Stimulated activated effector memory CD8-positive, alpha-beta T cell treated with anti-CD3 and anti-CD28 coated beads, Interleukin-12 subunit alpha, Interleukin-12 subunit beta, amount 100 ng/mL, for 72 hours (primary cell): ENCODE measurements at regions not wholly inside any gene's neighbourhood (a gene's known extent, or its start where the extent isn't known, plus 50 kb on each side); places are given as distances from the start of the nearest gene placed in this dataset.

Experiments used
- ATAC-seq: fragments of 150-1000 bp; cut with Tn5 transposase; 2 replicates; pipeline ENCODE4 v1.10.0; 2021
- DNase-seq, 2 donors: peaks; one replicate each; pipeline ENCODE4 v3.0.0; 2021 to 2022; ENCODE audit warnings: low spot score in 2 of 2
- H3K27ac Mint-ChIP-seq: one replicate; pipeline ENCODE4 v1.8.0; 2022; ENCODE audit warnings: mild to moderate bottlenecking, mixed read lengths
- H3K36me3 Mint-ChIP-seq: one replicate; pipeline ENCODE4 v1.8.0; 2022; ENCODE audit warnings: mild to moderate bottlenecking, mixed read lengths
- H3K4me1 Mint-ChIP-seq: one replicate; pipeline ENCODE4 v1.8.0; 2022; ENCODE audit warnings: mixed read lengths
- H3K4me3 Mint-ChIP-seq: one replicate; pipeline ENCODE4 v1.8.0; 2022; ENCODE audit warnings: mild to moderate bottlenecking, mixed read lengths
- H3K9me3 Mint-ChIP-seq: one replicate; pipeline ENCODE4 v1.8.0; 2022; ENCODE audit warnings: mixed read lengths

GRCh38 chr11:33622186-33622585 is 78.4 kb downstream of the C11orf91 start:
- H3K36me3 Mint-ChIP-seq = no peaks in the 10 kb centered on the region
- ATAC-seq (no peak), DNase-seq (no peak)
- H3K4me3 Mint-ChIP-seq = no peak overlapping the region
- no peaks in the 10 kb centered on the region for H3K4me1 Mint-ChIP-seq
- H3K9me3 Mint-ChIP-seq = no peaks in the 10 kb centered on the region
- no peak overlapping the region for H3K27ac Mint-ChIP-seq

- H3K9me3 Mint-ChIP-seq = no peaks in the 10 kb centered on the region
- H3K27ac Mint-ChIP-seq = no peak overlapping the region
Measured at GRCh38 chr11:33620423-33621171, 80.0 kb downstream of the C11orf91 start.

GRCh38 chr11:33618956-33619355 is 81.7 kb downstream of the C11orf91 start:
- no peaks in the 10 kb centered on the region for H3K36me3 Mint-ChIP-seq
- no peaks in the 10 kb centered on the region for H3K4me1 Mint-ChIP-seq
- H3K9me3 Mint-ChIP-seq = no peaks in the 10 kb centered on the region
- ATAC-seq = no peak
- no peak overlapping the region for H3K4me3 Mint-ChIP-seq
- DNase-seq = no peak
- H3K27ac Mint-ChIP-seq = no peak overlapping the region

More at GRCh38 chr11:33620423-33621171, 80.0 kb downstream of the C11orf91 start:
- Mint-ChIP-seq H3K36me3 (no peaks in the 10 kb centered on the region), H3K4me1 (no peaks in the 10 kb centered on the region), H3K4me3 (no peak overlapping the region)
- ATAC-seq (no peak), DNase-seq (no peak)

- no peak overlapping the region for H3K4me3 Mint-ChIP-seq
- no peak for DNase-seq
- no peaks in the 10 kb centered on the region for H3K4me1 Mint-ChIP-seq
- no peaks in the 10 kb centered on the region for H3K9me3 Mint-ChIP-seq
- no peak overlapping the region for H3K27ac Mint-ChIP-seq
- no peak for ATAC-seq
- H3K36me3 Mint-ChIP-seq = no peaks in the 10 kb centered on the region
Measured at GRCh38 chr11:33618351-33618710, 82.3 kb downstream of the C11orf91 start.

GRCh38 chr11:33617672-33618350 is 82.8 kb downstream of the C11orf91 start:
- DNase-seq = no peak
- no peak overlapping the region for H3K27ac Mint-ChIP-seq
- no peak overlapping the region for H3K4me3 Mint-ChIP-seq
- no peaks in the 10 kb centered on the region for H3K4me1 Mint-ChIP-seq
- H3K9me3 Mint-ChIP-seq = no peaks in the 10 kb centered on the region
- no peak for ATAC-seq
- no peaks in the 10 kb centered on the region for H3K36me3 Mint-ChIP-seq

GRCh38 chr11:33616552-33616951 is 84.1 kb downstream of the C11orf91 start:
- ATAC-seq (no peak), DNase-seq (no peak)
- Mint-ChIP-seq H3K4me1 (no peaks in the 10 kb centered on the region), H3K4me3 (no peak overlapping the region), H3K9me3 (no peaks in the 10 kb centered on the region), H3K27ac (no peak overlapping the region), H3K36me3 (no peaks in the 10 kb centered on the region)

- Mint-ChIP-seq H3K9me3 (no peaks in the 10 kb centered on the region), H3K36me3 (no peaks in the 10 kb centered on the region), H3K4me3 (no peak overlapping the region), H3K4me1 (no peaks in the 10 kb centered on the region), H3K27ac (no peak overlapping the region)
- DNase-seq (no peak), ATAC-seq (no peak)
Measured at GRCh38 chr11:33615751-33616150, 84.9 kb downstream of the C11orf91 start.

- H3K4me1 Mint-ChIP-seq = no peaks in the 10 kb centered on the region
- no peak for DNase-seq
- H3K9me3 Mint-ChIP-seq = no peaks in the 10 kb centered on the region
- no peaks in the 10 kb centered on the region for H3K36me3 Mint-ChIP-seq
- ATAC-seq = no peak
- no peak overlapping the region for H3K4me3 Mint-ChIP-seq
- no peak overlapping the region for H3K27ac Mint-ChIP-seq
Measured at GRCh38 chr11:33613404-33613803, 87.2 kb downstream of the C11orf91 start.

- Mint-ChIP-seq H3K4me1 (no peaks in the 10 kb centered on the region), H3K4me3 (no peak overlapping the region), H3K27ac (no peak overlapping the region), H3K36me3 (no peaks in the 10 kb centered on the region), H3K9me3 (no peaks in the 10 kb centered on the region)
- DNase-seq = no peak
- ATAC-seq = no peak
Measured at GRCh38 chr11:33610903-33611302, 89.7 kb downstream of the C11orf91 start.

- Mint-ChIP-seq H3K4me1 (no peaks in the 10 kb centered on the region), H3K9me3 (no peaks in the 10 kb centered on the region), H3K4me3 (no peak overlapping the region), H3K36me3 (no peaks in the 10 kb centered on the region), H3K27ac (no peak overlapping the region)
- ATAC-seq (no peak), DNase-seq (no peak)
Measured at GRCh38 chr11:33608386-33608785, 92.2 kb downstream of the C11orf91 start.

- ATAC-seq (no peak), DNase-seq (no peak)
- no peaks in the 10 kb centered on the region for H3K4me1 Mint-ChIP-seq
- H3K27ac Mint-ChIP-seq = no peak overlapping the region
- H3K36me3 Mint-ChIP-seq = no peaks in the 10 kb centered on the region
- H3K4me3 Mint-ChIP-seq = no peak overlapping the region
- no peaks in the 10 kb centered on the region for H3K9me3 Mint-ChIP-seq
Measured at GRCh38 chr11:33606762-33607161, 93.9 kb downstream of the C11orf91 start.

GRCh38 chr11:33605703-33606102 is 94.9 kb downstream of the C11orf91 start:
- Mint-ChIP-seq H3K4me3 (no peak overlapping the region), H3K9me3 (no peaks in the 10 kb centered on the region), H3K4me1 (no peaks in the 10 kb centered on the region), H3K36me3 (no peaks in the 10 kb centered on the region), H3K27ac (no peak overlapping the region)
- no peak for DNase-seq
- no peak for ATAC-seq

GRCh38 chr11:33598426-33599069 is 102.1 kb downstream of the C11orf91 start:
- no peaks in the 10 kb centered on the region for H3K9me3 Mint-ChIP-seq
- H3K4me3 Mint-ChIP-seq = no peak overlapping the region
- no peaks in the 10 kb centered on the region for H3K4me1 Mint-ChIP-seq
- H3K36me3 Mint-ChIP-seq = no peaks in the 10 kb centered on the region
- H3K27ac Mint-ChIP-seq = no peak overlapping the region
- ATAC-seq (no peak), DNase-seq (no peak)

GRCh38 chr11:33594188-33594587 is 106.4 kb downstream of the C11orf91 start:
- no peak for DNase-seq
- Mint-ChIP-seq H3K27ac (no peak overlapping the region), H3K4me1 (no peaks in the 10 kb centered on the region)

GRCh38 chr11:33590441-33590840 is 110.2 kb downstream of the C11orf91 start:
- no peak for DNase-seq
- no peak overlapping the region for H3K27ac Mint-ChIP-seq
- no peak for ATAC-seq
- no peaks in the 10 kb centered on the region for H3K36me3 Mint-ChIP-seq
- no peaks in the 10 kb centered on the region for H3K9me3 Mint-ChIP-seq
- H3K4me3 Mint-ChIP-seq = no peak overlapping the region
- no peaks in the 10 kb centered on the region for H3K4me1 Mint-ChIP-seq

More at GRCh38 chr11:33594188-33594587, 106.4 kb downstream of the C11orf91 start:
- no peak overlapping the region for H3K4me3 Mint-ChIP-seq
- H3K36me3 Mint-ChIP-seq = no peaks in the 10 kb centered on the region
- no peak for ATAC-seq
- no peaks in the 10 kb centered on the region for H3K9me3 Mint-ChIP-seq

- Mint-ChIP-seq H3K4me1 (no peaks in the 10 kb centered on the region), H3K9me3 (no peaks in the 10 kb centered on the region), H3K27ac (no peak overlapping the region), H3K36me3 (no peaks in the 10 kb centered on the region), H3K4me3 (no peak overlapping the region)
- ATAC-seq = no peak
- no peak for DNase-seq
Measured at GRCh38 chr11:33588056-33588455, 112.6 kb downstream of the C11orf91 start.
